ENCODE measurements at regions not wholly inside any gene's neighbourhood (a gene's known extent, or its start where the extent isn't known, plus 50 kb on each side); places are given as distances from the start of the nearest gene placed in this dataset.
A peak's percentile ranks its signal among the peaks of the same experiment; 100 is the strongest.

- H3K4me1 ChIP-seq (ENCODE audit: insufficient read depth) = peaks cover 26% of the 10 kb centered on the region
- H3K9me3 ChIP-seq (ENCODE audit: low read depth) = no peaks in the 10 kb centered on the region
- H3K9ac ChIP-seq = peak overlapping the region; percentile 24
- H3K36me3 ChIP-seq (ENCODE audit: low read depth) = no peaks in the 10 kb centered on the region
- H3K27me3 ChIP-seq (replicated peaks; ENCODE audit: insufficient read depth) = no peaks in the 10 kb centered on the region
- no peaks in the 10 kb centered on the region for H3K9me2 ChIP-seq (ENCODE audit: insufficient read depth)
- peaks cover 22% of the 10 kb centered on the region for H3F3A ChIP-seq (ENCODE audit: insufficient read depth)
- WGBS, 2 experiments (ENCODE audit: low coverage in 1 of 2, low lambda C conversion rate in 2 of 2, missing lambda C conversion rate in 2 of 2) = 9 to 20% methylated on average over 7 of the region's 7 CpGs
- DNase-seq = peak; percentile 63
- H3K79me2 ChIP-seq (ENCODE audit: insufficient read depth) = no peaks in the 10 kb centered on the region
- TF ChIP-seq EZH2phosphoT487 (IDR thresholded peaks at IDR 0.05; ENCODE audit: insufficient read depth, low read depth) (no peak), EZH2 (IDR thresholded peaks at IDR 0.05; ENCODE audit: insufficient read depth, poor library complexity, severe bottlenecking) (no peak)
- no peaks in the 10 kb centered on the region for H4K20me1 ChIP-seq (ENCODE audit: insufficient read depth)
- peak overlapping the region; percentile 62 for H3K27ac ChIP-seq
- H3K4me2 ChIP-seq (ENCODE audit: unreplicated experiment) = peak overlapping the region; percentile 74
- peak overlapping the region; percentile 57 for H3K4me3 ChIP-seq
- peak overlapping the region; percentile 74 for H2AFZ ChIP-seq
- in situ Hi-C loops (cut with MboI) = no loop called here
These were observed 100.0 kb upstream of the CITED2 start for GRCh38 chr6:139474145-139475108.

- H3K4me3 ChIP-seq = peak overlapping the region; percentile 57
- in situ Hi-C loops (cut with MboI) = no loop called here
- peak overlapping the region; percentile 74 for H2AFZ ChIP-seq
These were observed 99.3 kb upstream of the CITED2 start for GRCh38 chr6:139473731-139474130.

GRCh38 chr6:139473231-139473701 lies 98.8 kb upstream of the CITED2 start:
- no peaks in the 10 kb centered on the region for H3K9me3 ChIP-seq (ENCODE audit: low read depth)
- no peaks in the 10 kb centered on the region for H4K20me1 ChIP-seq (ENCODE audit: insufficient read depth)
- TF ChIP-seq EZH2 (IDR thresholded peaks at IDR 0.05; ENCODE audit: insufficient read depth, poor library complexity, severe bottlenecking) (no peak), EZH2phosphoT487 (IDR thresholded peaks at IDR 0.05; ENCODE audit: insufficient read depth, low read depth) (no peak)
- no peaks in the 10 kb centered on the region for H3K27me3 ChIP-seq (replicated peaks; ENCODE audit: insufficient read depth)
- WGBS, 2 experiments (ENCODE audit: low coverage in 1 of 2, low lambda C conversion rate in 2 of 2, missing lambda C conversion rate in 2 of 2) = 47 to 53% methylated on average over 14 of the region's 14 CpGs
- H3K4me2 ChIP-seq (ENCODE audit: unreplicated experiment) = peak overlapping the region; percentile 74
- peak overlapping the region; percentile 27 for H3K9ac ChIP-seq
- no peaks in the 10 kb centered on the region for H3K79me2 ChIP-seq (ENCODE audit: insufficient read depth)
- in situ Hi-C loops (cut with MboI) = no loop called here
- H3K9me2 ChIP-seq (ENCODE audit: insufficient read depth) = no peaks in the 10 kb centered on the region
- no peak overlapping the region for H3K4me3 ChIP-seq
- peak overlapping the region; percentile 74 for H2AFZ ChIP-seq
- H3F3A ChIP-seq (ENCODE audit: insufficient read depth) = peaks cover 22% of the 10 kb centered on the region
- peak; percentile 53 for DNase-seq
- H3K4me1 ChIP-seq (ENCODE audit: insufficient read depth) = peaks cover 26% of the 10 kb centered on the region
- no peaks in the 10 kb centered on the region for H3K36me3 ChIP-seq (ENCODE audit: low read depth)
- peak overlapping the region; percentile 62 for H3K27ac ChIP-seq

More at GRCh38 chr6:139473731-139474130, 99.3 kb upstream of the CITED2 start:
- no peaks in the 10 kb centered on the region for H3K27me3 ChIP-seq (replicated peaks; ENCODE audit: insufficient read depth)
- no peaks in the 10 kb centered on the region for H4K20me1 ChIP-seq (ENCODE audit: insufficient read depth)
- H3K4me1 ChIP-seq (ENCODE audit: insufficient read depth) = peaks cover 26% of the 10 kb centered on the region
- H3K79me2 ChIP-seq (ENCODE audit: insufficient read depth) = no peaks in the 10 kb centered on the region
- peaks cover 22% of the 10 kb centered on the region for H3F3A ChIP-seq (ENCODE audit: insufficient read depth)
- H3K4me2 ChIP-seq (ENCODE audit: unreplicated experiment) = peak overlapping the region; percentile 74
- peak; percentile 17 for DNase-seq
- no peaks in the 10 kb centered on the region for H3K36me3 ChIP-seq (ENCODE audit: low read depth)
- WGBS, 2 experiments (ENCODE audit: low coverage in 1 of 2, low lambda C conversion rate in 2 of 2, missing lambda C conversion rate in 2 of 2) = 32 to 40% methylated on average over 2 of the region's 2 CpGs
- H3K9ac ChIP-seq = peak overlapping the region; percentile 24
- H3K27ac ChIP-seq = peak overlapping the region; percentile 62
- TF ChIP-seq EZH2 (IDR thresholded peaks at IDR 0.05; ENCODE audit: insufficient read depth, poor library complexity, severe bottlenecking) (no peak), EZH2phosphoT487 (IDR thresholded peaks at IDR 0.05; ENCODE audit: insufficient read depth, low read depth) (no peak)
- H3K9me3 ChIP-seq (ENCODE audit: low read depth) = no peaks in the 10 kb centered on the region
- H3K9me2 ChIP-seq (ENCODE audit: insufficient read depth) = no peaks in the 10 kb centered on the region

- TF ChIP-seq EZH2phosphoT487 (IDR thresholded peaks at IDR 0.05; ENCODE audit: insufficient read depth, low read depth) (no peak), EZH2 (IDR thresholded peaks at IDR 0.05; ENCODE audit: insufficient read depth, poor library complexity, severe bottlenecking) (no peak)
- H3F3A ChIP-seq (ENCODE audit: insufficient read depth) = peaks cover 22% of the 10 kb centered on the region
- 46 to 47% methylated on average over 12 of the region's 12 CpGs for WGBS, 2 experiments (ENCODE audit: low coverage in 1 of 2, low lambda C conversion rate in 2 of 2, missing lambda C conversion rate in 2 of 2)
- H4K20me1 ChIP-seq (ENCODE audit: insufficient read depth) = no peaks in the 10 kb centered on the region
- in situ Hi-C loops (cut with MboI) = no loop called here
- peak; percentile 77 for DNase-seq
- H3K4me2 ChIP-seq (ENCODE audit: unreplicated experiment) = peak overlapping the region; percentile 48
- peak overlapping the region; percentile 62 for H3K27ac ChIP-seq
- peaks cover 26% of the 10 kb centered on the region for H3K4me1 ChIP-seq (ENCODE audit: insufficient read depth)
- H2AFZ ChIP-seq = peak overlapping the region; percentile 74
- H3K9ac ChIP-seq = peak overlapping the region; percentile 27; the same call in 1 of the 2 replicates
- H3K27me3 ChIP-seq (replicated peaks; ENCODE audit: insufficient read depth) = no peaks in the 10 kb centered on the region
- H3K36me3 ChIP-seq (ENCODE audit: low read depth) = no peaks in the 10 kb centered on the region
- H3K9me2 ChIP-seq (ENCODE audit: insufficient read depth) = no peaks in the 10 kb centered on the region
- H3K4me3 ChIP-seq = peak overlapping the region; percentile 41; the same call in 1 of the 2 replicates
- H3K79me2 ChIP-seq (ENCODE audit: insufficient read depth) = no peaks in the 10 kb centered on the region
- no peaks in the 10 kb centered on the region for H3K9me3 ChIP-seq (ENCODE audit: low read depth)
These were observed 98.0 kb upstream of the CITED2 start for GRCh38 chr6:139472351-139473015.

Measured in GM23248 (cell line).